Endothelial cell of umbilical vein (primary cell): ENCODE measurements at regions not wholly inside any gene's neighbourhood (a gene's known extent, or its start where the extent isn't known, plus 50 kb on each side); places are given as distances from the start of the nearest gene placed in this dataset.

Experiments used
- BruUV-seq: library from RNA; stranded (reverse); fragments of 400-500 nt; replicated peaks from 2 replicates; lab custom pipeline; 2021; lab: Mats Ljungman, UMichigan
- CTCF ChIA-PET: fragments of 300-600, 350-600 bp; sonication (Branson Sonifier 250); formaldehyde crosslinking; loops from one replicate; lab custom pipeline; 2021; ENCODE audit warnings: antibody characterized with exemption, inconsistent platforms; lab: Charles Lee
- POLR2A ChIA-PET: fragments of 300-600, 350-600 bp; sonication (Branson Sonifier 250); formaldehyde crosslinking; loops from one replicate; lab custom pipeline; 2021; ENCODE audit warnings: antibody characterized with exemption, inconsistent platforms; lab: Charles Lee
- DNase-seq: peaks from one replicate; pipeline ENCODE4 v3.0.0-alpha.2; 2011; ENCODE audit warnings: low read depth, low spot score
- FAIRE-seq: peaks from 2 replicates; lab custom pipeline; 2011; peaks lifted over from hg19 to GRCh38; lab: Jason Lieb, UNC
- H2AFZ ChIP-seq: 2 replicates; pipeline ENCODE4 v1.6.0; 2012; ENCODE audit warnings: low read depth, low read length, control low read depth, inconsistent platforms
- H3K27ac ChIP-seq: 2 replicates; pipeline ENCODE4 v1.5.1; 2011; ENCODE audit warnings: low read depth, mild to moderate bottlenecking, control low read depth, low read length, moderate library complexity; ENCODE audit not compliant: insufficient read depth
- H3K27me3 ChIP-seq, 2 experiments: 2 replicates each; pipeline versions ENCODE4 v1.6.0 to v1.6.1; 2011; ENCODE audit warnings: low read length in 2 of 2, mixed read lengths in 1 of 2; ENCODE audit not compliant: control insufficient read depth in 2 of 2, insufficient read depth in 2 of 2
- H3K36me3 ChIP-seq, 2 experiments: 2 replicates in 1 of 2; 3 replicates in 1 of 2; pipeline ENCODE4 v1.5.1; 2011; ENCODE audit warnings: low read length in 2 of 2, mild to moderate bottlenecking in 1 of 2, moderate library complexity in 1 of 2; ENCODE audit not compliant: control insufficient read depth in 2 of 2, insufficient read depth in 2 of 2; ENCODE audit errors: extremely low read depth in 1 of 2
- H3K4me1 ChIP-seq: 3 replicates; pipeline ENCODE4 v1.5.1; 2011; ENCODE audit warnings: mild to moderate bottlenecking, low read length; ENCODE audit not compliant: control insufficient read depth, insufficient read depth; ENCODE audit errors: extremely low read depth
- H3K4me2 ChIP-seq: 2 replicates; pipeline ENCODE4 v1.6.1; 2011; ENCODE audit warnings: low read length, control low read depth, mixed read lengths; ENCODE audit not compliant: insufficient read depth
- H3K4me3 ChIP-seq, 3 experiments: fragments of 200-600 bp in 1 of 3; sonication (generic), shearing (Covaris generic) in 1 of 3; replicated peaks in 1 of 3; 2 replicates each; pipeline ENCODE4 v1.5.1; 2011 to 2016; ENCODE audit warnings: control low read depth in 3 of 3, low read length in 3 of 3, mild to moderate bottlenecking in 2 of 3, inconsistent platforms in 1 of 3, low read depth in 1 of 3, moderate library complexity in 1 of 3; ENCODE audit not compliant: insufficient read depth in 1 of 3
- H3K79me2 ChIP-seq: 2 replicates; pipeline ENCODE4 v1.6.0; 2012; ENCODE audit warnings: low read length, inconsistent platforms; ENCODE audit not compliant: control insufficient read depth, insufficient read depth
- H3K9ac ChIP-seq: replicated peaks from 2 replicates; pipeline ENCODE3; 2011; ENCODE audit warnings: low read length, control low read depth; ENCODE audit not compliant: insufficient read depth; ENCODE audit errors: extremely low read depth
- H3K9me1 ChIP-seq: replicated peaks from 3 replicates; pipeline ENCODE4 v1.6.0; 2011; ENCODE audit warnings: mild to moderate bottlenecking, low read length; ENCODE audit not compliant: control insufficient read depth, insufficient read depth; ENCODE audit errors: extremely low read depth
- H3K9me3 ChIP-seq: replicated peaks from 2 replicates; pipeline ENCODE4 v1.5.1; 2012; ENCODE audit warnings: low read length, inconsistent platforms; ENCODE audit not compliant: control insufficient read depth, insufficient read depth
- H4K20me1 ChIP-seq: replicated peaks from 2 replicates; pipeline ENCODE3; 2011; ENCODE audit warnings: mild to moderate bottlenecking, low read length; ENCODE audit not compliant: control insufficient read depth, insufficient read depth; ENCODE audit errors: extremely low read depth
- EZH2 ChIP-seq: IDR thresholded peaks from 2 replicates; pipeline ENCODE4 v1.6.1; 2012; ENCODE audit warnings: borderline replicate concordance, low read depth, mild to moderate bottlenecking, moderate library complexity, low read length, inconsistent platforms; ENCODE audit not compliant: severe bottlenecking
- FOS ChIP-seq: IDR thresholded peaks from 2 replicates; pipeline ENCODE4 v1.6.1; 2011; ENCODE audit warnings: mild to moderate bottlenecking, low read length, moderate library complexity, borderline replicate concordance; ENCODE audit not compliant: insufficient read depth
- GATA2 ChIP-seq: IDR thresholded peaks from 2 replicates; pipeline ENCODE4 v1.7.0; 2011; ENCODE audit warnings: low read depth, mild to moderate bottlenecking, moderate library complexity, mixed read lengths, low read length; ENCODE audit not compliant: insufficient read length, insufficient read depth
- JUN ChIP-seq: IDR thresholded peaks from 2 replicates; pipeline ENCODE4 v1.6.1; 2011; ENCODE audit warnings: borderline replicate concordance, low read depth; ENCODE audit not compliant: insufficient read length, insufficient read depth
- MYC ChIP-seq: IDR thresholded peaks from one replicate; pipeline ENCODE4 v1.6.1; 2011; ENCODE audit warnings: mild to moderate bottlenecking, low read depth, low read length
- POLR2A ChIP-seq: IDR thresholded peaks from 2 replicates; pipeline ENCODE4 v1.6.1; 2012; ENCODE audit warnings: low read depth, mild to moderate bottlenecking, control low read depth, low read length
- POLR2AphosphoS5 ChIP-seq: IDR thresholded peaks from 2 replicates; pipeline ENCODE4 v1.6.1; 2012; ENCODE audit warnings: low read depth, mild to moderate bottlenecking, control low read depth, low read length, moderate library complexity; ENCODE audit not compliant: insufficient read depth
- dilution Hi-C: fragments of 300-500 bp; cut with MboI; formaldehyde crosslinking; loops from one replicate; pipeline ENCODE4 v1.15.0; 2019; ENCODE audit warnings: low sequenced_read_pairs; ENCODE audit not compliant: extremely low pct_ligation_motif_present
- intact Hi-C: fragments of 100-400 bp; cut with micrococcal nuclease; formaldehyde crosslinking; loops from one replicate; pipeline ENCODE4 v1.10.0; 2022
- TF ChIP-seq, protein P1 (sequence below): IDR thresholded peaks from 2 replicates; pipeline ENCODE4 v1.6.1; 2011; ENCODE audit not compliant: insufficient read depth, insufficient read length
- TF ChIP-seq, protein P2 (sequence below), 2 donors: IDR thresholded peaks; 1 replicate in 1 of 2; 2 replicates in 1 of 2; pipeline ENCODE4 v1.5.1; 2011; ENCODE audit warnings: low read length in 2 of 2, mild to moderate bottlenecking in 2 of 2, moderate library complexity in 2 of 2, control low read depth in 1 of 2, inconsistent platforms in 1 of 2, low read depth in 1 of 2; ENCODE audit not compliant: insufficient read depth in 1 of 2; ENCODE audit errors: extremely low read depth in 1 of 2

DNA sequence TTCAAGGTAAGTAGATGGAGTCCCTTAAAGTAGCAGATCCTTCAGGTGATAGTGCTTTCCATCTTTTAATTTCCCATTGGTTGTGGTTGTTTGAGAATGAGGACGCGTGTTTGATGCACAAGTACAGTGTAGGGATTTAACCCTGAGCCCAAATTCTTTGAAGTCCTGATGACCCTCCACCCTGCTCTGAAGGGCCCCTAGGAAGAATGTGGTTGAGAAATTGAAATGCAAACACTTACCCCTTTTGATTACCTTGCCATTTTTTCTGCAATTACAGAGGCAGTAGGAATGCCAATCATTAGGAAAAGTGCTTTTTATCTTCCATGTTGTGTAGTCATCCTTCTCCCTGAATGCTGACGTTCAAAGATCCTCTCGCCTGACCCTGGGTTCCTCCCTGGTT, 112.4 kb downstream of the ZNF518B start:
- dilution Hi-C loops, result no loop called here
- FAIRE-seq (no peak), DNase-seq (no peak)
- peaks cover 0 to 2% of the 10 kb centered on the region in 2 experiments for H3K27me3 ChIP-seq
- intact Hi-C loops, result no loop called here
- no peaks in the 10 kb centered on the region for H3K9me3 ChIP-seq
- no peak overlapping the region for H3K27ac ChIP-seq
- no peak overlapping the region for H3K4me3 ChIP-seq
- H3K36me3 ChIP-seq, result no peaks in the 10 kb centered on the region
- no peaks in the 10 kb centered on the region for H4K20me1 ChIP-seq
- H3K79me2 ChIP-seq, result no peaks in the 10 kb centered on the region
- ChIA-PET POLR2A (no interaction called here), CTCF (no interaction called here)
- H3K4me1 ChIP-seq, result no peaks in the 10 kb centered on the region
- H3K4me2 ChIP-seq, result no peak overlapping the region
- TF ChIP-seq, protein P1, sequence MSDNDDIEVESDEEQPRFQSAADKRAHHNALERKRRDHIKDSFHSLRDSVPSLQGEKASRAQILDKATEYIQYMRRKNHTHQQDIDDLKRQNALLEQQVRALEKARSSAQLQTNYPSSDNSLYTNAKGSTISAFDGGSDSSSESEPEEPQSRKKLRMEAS, result no peak
- TF ChIP-seq MYC, result no peak
- TF ChIP-seq FOS, result no peak
- no peak for TF ChIP-seq EZH2
- TF ChIP-seq JUN, result no peak
- TF ChIP-seq GATA2, result no peak
- TF ChIP-seq, protein P2, sequence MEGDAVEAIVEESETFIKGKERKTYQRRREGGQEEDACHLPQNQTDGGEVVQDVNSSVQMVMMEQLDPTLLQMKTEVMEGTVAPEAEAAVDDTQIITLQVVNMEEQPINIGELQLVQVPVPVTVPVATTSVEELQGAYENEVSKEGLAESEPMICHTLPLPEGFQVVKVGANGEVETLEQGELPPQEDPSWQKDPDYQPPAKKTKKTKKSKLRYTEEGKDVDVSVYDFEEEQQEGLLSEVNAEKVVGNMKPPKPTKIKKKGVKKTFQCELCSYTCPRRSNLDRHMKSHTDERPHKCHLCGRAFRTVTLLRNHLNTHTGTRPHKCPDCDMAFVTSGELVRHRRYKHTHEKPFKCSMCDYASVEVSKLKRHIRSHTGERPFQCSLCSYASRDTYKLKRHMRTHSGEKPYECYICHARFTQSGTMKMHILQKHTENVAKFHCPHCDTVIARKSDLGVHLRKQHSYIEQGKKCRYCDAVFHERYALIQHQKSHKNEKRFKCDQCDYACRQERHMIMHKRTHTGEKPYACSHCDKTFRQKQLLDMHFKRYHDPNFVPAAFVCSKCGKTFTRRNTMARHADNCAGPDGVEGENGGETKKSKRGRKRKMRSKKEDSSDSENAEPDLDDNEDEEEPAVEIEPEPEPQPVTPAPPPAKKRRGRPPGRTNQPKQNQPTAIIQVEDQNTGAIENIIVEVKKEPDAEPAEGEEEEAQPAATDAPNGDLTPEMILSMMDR (IDR thresholded peaks at IDR 0.05; ENCODE audit: extremely low read depth in 1 of 2, insufficient read depth in 1 of 2, low read depth in 1 of 2, low read length in 2 of 2), result no peak
- TF ChIP-seq POLR2AphosphoS5, result no peak
- TF ChIP-seq POLR2A, result no peak
- H3K9ac ChIP-seq, result no peak overlapping the region
- H3K9me1 ChIP-seq, result no peaks in the 10 kb centered on the region
- H2AFZ ChIP-seq, result no peak overlapping the region
- no TSS peak for BruUV-seq
